GM21825 (cell line): ENCODE measurements at regions not wholly inside any gene's neighbourhood (a gene's known extent, or its start where the extent isn't known, plus 50 kb on each side); places are given as distances from the start of the nearest gene placed in this dataset.

ENCODE experiments used
- ATAC-seq: cut with Tn5 transposase; IDR thresholded peaks from one replicate; pipeline ENCODE4 v1.9.1; 2021; ENCODE audit warnings: mild to moderate bottlenecking, moderate library complexity; ENCODE audit not compliant: unreplicated experiment

DNA sequence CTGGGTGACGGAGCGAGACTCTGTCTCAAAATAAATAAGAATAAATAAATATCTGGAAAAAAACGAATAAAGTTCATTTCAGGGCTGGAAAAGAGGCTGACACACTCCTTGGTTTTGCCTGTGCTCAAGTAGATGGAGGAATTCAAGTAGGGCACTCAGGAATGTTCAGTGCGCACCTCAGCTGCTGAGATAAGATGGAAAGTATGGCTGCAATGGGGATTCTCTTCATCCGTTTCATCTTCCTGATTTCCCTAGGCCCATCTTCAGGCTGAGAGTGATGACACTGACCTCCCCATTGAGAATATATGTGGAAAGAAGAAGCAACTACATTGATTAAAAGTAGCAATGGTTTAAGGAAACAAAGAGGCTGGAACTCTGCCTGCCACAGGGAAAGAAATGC lies 130.5 kb upstream of the ZNF644 start:
- no peak for ATAC-seq

DNA sequence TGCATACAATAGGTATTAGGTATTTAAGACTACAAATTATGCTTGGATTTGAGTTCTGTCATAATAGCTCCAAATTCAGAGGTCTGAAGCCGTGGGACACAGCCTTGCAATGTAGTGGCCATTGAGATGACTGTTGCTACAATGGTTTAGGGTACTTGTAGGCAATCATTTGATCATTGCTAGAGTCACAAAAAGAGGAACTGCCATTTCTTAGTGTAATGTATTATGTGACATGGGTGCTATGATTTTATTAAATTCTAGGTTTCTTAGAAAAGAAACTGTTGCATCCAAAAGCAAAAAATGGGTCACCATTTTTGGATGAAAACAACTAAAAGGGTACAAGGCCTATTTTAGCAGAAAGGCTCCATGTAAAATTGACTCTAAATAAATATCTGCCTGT lies 129.9 kb upstream of the ZNF644 start:
- no peak for ATAC-seq

DNA sequence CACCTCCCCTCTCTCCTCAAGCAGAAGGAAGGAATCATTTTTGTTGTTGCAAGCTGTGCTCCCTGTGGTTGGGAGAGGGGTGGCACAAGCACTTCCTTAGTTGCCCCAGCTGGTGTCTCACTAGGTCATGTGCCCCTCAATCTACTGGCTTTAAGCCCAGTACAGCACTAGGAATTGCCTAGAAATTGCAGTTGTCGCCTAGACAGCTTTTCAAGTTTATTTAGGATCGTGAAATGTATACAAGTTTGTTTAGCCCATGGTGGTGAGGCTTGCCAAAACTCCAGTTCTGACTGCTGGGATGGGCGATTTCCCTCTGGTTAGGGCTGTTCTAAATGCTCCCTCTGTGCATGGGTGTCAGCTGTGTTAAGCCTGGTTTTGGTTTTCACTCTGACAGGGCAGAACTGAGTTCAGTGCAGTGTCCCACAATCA lies 126.8 kb upstream of the ZNF644 start:
- ATAC-seq = no peak

DNA sequence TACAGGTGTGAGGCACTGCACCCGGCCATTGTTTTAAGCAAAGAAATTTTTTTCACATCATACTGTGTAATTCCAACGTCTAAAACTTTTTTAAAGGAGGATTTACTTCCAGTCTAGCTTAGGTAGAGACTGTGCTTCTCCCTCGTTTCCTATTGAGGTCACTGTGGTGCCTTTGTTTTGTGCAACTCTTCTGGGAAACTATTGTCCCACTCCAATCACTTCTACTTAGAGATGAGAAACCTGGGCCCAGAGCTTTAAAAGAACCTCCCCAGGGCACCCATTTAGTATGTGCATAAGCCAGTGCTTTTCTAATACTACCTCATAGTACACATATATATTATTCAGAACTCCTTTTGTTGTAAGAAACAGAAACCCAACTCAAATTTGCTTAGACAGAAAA lies 120.0 kb upstream of the ZNF644 start:
- ATAC-seq = no peak

DNA sequence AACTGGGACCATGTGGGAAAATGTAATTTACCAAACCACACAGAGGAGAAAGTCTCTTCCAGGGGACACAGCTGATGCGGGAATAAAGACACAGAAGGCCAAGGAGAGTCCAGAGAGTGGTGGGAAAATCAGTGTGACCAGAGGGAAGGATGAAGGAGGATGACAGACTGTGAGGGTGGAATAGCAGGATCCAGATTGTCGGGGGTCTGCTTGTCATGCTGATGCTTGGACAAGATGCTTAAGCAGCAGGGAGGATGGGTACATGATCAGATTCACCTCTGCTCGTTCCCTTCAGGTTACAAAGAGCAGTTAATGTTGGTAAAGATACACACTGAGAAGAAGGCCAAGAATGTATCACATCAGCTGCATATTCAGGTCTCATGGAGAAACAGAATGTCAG lies 117.1 kb upstream of the ZNF644 start:
- ATAC-seq = no peak

DNA sequence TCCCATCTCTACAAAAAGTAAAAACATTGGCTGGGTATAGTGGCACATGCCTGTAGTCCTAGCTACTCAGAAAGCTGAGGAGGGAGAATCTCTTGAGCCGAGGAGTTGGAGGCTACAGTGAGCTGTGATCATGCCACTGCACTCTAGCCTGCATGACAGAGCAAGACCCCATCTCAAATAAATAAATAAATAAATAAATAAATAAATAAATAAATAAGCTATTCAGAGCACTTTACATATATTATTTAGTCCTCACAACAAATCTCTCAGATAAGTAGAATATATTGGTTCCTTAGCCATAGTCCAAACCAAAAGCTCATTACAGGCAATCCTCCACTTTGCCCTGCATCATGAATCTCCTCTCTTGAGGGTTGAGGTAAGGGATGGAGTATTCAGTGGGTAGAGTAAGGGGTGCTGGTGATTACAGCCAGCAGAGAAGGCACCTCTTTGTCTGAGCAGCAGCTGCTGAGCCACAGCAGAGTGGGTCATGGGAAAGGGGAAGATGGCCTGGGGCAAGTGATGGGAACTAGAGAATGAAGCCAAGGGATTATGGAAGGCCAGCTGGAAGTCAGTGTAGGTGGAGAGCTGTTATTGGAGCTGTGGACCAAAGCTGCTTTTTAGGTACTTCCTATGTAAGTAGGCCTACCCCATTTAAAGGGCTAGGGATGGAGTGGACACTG lies 115.5 kb upstream of the ZNF644 start:
- no peak for ATAC-seq

DNA sequence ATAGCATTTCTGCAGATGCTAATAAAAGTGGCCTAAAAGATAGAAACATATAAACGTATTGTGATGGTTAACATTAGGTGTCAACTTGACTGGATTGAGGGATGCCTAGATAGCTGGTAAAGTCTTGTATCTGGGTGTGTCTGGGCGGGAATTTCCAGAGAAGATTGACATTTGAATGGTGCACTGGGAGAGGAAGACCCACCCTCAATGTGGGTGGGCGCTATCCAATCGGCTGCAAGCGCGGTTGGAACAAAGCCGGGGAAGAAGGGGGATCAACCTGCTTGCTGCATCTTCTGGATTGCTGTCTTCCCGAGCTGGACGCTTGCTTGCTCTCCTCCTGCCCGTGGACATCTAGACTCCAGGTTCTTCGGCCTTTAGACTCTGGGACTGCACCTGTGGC lies 114.0 kb upstream of the ZNF644 start:
- ATAC-seq = no peak

DNA sequence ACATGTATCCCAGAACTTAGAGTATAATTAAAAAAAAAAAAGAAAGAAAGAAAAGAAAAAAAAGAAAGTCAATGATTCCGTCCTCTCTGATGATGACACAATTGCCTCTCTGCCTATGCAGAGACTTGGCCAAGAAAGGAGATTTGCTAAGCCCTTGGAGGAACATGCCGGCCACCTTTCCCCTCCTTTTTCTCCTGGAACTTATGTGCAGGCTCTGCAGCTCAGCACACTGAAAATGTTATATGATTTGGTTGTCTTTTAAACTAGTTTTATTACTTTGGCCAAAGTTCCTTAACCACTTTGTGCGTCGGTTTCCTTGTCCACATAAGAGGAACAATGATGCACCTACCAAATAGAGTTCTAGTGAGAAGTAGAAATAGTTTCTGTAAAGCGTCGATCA lies 111.4 kb upstream of the ZNF644 start:
- ATAC-seq = no peak

DNA sequence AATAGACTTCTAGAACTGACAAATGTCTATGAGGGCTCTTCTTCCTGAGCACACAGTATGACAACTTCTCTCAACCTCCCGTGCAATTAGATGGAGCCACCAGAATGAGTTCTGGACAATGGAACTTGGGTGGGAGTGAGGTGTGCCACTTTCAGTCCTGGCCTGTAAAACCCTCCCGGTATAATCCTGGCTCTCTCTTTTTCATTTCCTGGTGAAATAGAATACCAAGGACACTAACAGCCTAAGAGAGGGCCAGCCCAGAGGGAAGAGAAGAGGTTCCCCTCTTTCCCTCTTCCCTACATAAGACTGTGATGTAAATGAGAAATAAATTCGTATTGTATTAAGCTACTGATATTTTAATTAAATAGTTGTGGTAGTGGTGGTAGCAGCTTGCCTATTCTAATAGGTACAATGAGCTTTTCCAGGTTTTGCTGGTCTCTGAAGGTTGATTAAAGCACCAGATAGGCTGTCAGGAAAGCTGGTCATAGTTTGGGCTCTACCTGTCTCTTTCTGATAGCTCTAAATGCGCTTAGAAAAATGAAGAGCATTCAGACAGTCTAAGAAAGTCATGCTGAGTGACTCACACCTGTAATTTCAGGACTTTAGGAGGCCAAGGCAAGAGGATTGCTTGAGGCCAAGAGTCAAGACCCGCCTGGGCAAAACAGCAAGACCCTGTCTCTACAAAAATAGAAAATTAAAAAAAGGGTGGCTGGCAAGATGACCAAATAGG lies 108.6 kb upstream of the ZNF644 start:
- ATAC-seq = no peak

DNA sequence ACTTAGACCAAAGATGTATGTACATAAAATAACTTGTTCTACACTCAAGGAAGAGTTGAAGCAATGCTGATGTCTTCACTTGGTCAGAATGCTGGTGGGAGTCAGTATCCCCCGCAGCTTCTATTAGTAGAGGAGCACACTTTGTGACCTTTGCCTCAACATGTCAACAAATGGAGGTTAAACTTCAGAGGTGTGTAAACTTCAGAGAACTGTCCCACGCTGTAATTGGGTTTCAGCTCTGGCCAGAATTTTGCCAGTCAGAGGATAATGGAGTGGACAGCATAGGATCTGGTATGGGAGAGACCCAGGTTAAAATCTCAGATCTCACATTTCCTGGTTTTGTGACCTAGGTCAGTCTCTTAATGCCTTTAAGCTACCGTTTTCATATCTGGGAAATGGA lies 107.6 kb upstream of the ZNF644 start:
- no peak for ATAC-seq

DNA sequence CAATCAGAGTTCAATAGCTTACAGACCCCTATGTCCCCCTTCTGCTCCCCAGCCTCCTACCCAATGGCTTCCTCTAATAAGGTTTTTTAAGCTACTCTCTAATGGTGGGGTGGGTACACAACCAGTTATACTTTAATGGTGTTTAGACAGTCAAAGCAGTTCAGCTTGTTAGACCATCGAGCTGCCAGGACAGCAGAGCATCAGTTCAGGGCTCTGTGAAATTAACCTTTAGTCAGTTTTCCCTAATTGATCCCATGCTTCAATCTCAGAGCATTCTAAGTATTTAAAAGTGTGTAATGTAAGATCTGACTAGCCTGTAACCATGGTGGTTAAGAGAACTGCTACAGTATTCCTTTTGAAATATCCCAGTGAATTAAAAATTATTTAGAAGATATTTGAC lies 107.2 kb upstream of the ZNF644 start:
- ATAC-seq = no peak

DNA sequence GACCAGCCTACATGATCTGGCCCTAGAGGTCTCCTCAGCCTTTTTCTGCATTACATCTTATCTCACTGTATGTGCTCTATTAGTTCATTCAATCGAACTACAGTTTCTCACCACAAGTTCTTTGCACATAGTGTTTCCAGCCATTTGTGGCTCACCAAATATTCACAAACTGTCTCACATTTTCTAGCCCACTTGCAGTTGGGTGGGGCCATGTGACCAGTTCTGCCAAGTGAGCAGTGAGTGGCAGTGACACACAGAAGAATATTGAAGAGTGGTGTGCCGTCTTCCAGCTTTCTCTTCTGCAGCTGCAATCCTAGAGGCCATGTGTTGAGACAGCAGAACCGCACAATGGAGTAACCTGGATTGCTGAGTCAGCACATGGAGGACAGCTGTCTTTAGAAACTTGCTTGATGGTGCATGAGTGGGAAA lies 103.2 kb upstream of the ZNF644 start:
- no peak for ATAC-seq

DNA sequence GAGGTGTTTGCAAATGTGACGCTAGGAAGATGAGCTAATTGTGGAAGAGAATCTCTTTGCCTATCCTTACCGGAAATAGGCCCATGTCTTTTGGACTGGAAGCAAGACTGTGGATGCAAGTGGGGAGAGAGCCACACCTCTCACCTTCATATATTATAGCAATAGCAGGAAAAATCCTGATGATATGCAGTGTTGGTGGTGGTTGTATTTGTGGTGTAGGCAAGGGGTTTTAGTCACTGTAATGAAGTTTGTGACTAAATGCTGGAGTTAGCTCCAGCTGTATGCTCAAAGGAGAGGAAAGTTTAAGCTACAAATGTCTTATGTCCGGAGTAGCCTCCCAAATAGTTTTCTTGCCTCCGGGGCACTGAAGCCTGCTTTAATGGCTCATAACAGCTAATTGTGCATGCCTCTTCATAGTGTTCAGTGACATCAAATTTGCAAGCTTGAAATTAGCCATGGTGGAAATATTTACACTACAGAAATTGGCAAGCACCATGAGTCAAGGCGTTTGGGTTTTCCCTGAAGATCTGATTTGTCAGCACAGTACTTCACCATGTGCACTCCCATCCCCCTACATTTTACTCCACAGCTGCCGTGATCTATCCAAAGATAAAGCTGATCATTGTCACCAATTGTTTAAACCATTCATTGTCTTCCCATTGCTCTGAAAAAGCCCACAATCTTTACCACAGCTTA lies 102.6 kb upstream of the ZNF644 start:
- no peak for ATAC-seq

DNA sequence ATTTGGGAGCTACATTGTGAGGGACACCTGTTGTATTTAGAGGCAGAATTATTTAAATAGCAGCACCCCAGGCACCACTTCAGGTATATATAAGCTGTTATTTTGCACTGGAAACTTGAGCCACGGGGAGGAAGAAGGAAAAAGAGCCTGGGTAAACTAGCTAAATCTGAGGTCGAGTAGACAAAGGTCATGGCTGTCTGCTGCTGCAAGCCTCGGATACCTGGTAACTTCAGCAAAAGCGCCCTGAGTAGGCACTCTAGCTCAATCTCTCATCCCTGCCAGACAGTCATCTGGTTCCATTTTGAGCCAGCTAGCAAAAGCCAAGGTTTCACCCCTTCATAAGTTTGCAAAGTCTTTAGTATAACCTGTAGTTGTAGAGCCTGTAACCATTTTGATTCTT lies 101.9 kb upstream of the ZNF644 start:
- ATAC-seq = no peak

DNA sequence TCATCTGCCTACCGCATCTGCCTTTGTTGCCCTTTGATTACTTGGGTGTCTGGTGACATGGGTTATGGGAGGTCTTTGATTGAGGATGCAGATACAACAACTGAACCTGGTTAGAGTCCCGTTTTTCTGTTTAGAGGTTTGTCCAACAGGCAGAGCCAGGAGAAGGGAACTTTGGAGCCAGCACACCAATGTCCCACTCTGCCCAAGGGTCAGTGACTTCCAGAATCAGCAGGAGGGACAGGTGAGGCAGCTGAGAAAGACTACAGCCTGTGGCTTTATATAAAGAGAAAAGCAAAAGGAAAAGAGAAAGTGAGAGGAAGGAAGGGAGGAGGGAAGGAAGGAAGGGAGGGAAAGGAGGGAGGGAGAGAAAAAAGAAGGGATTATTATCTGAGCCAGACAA lies 101.5 kb upstream of the ZNF644 start:
- ATAC-seq = no peak

DNA sequence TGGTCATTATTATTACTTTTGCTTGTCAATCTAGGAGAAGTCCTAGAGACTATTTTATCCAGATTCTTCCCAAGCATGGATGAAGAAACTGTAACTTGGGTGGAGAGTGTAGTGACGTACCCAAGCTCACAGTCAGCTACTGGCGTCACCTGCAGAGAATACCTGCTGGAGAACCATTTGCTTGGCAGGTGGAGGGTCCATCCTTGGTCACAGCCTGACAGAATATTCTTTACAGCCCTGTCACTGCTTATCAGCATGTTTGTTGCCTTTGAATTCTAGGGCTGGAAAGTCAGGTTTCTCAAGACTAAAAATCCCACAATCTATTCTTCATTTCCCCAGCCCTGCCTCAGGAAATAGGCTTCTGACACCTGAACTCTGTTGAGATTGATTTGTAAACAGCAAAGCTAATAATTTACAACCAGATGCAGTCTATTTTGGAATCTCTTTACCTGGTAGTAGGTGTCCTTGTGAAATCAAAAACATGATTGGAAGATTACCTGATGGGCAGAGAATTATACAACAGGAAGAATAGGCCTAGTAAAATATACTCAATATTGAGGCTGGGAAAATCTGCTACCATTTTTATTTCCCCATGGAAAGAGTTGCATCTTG lies 100.4 kb upstream of the ZNF644 start:
- no peak for ATAC-seq

DNA sequence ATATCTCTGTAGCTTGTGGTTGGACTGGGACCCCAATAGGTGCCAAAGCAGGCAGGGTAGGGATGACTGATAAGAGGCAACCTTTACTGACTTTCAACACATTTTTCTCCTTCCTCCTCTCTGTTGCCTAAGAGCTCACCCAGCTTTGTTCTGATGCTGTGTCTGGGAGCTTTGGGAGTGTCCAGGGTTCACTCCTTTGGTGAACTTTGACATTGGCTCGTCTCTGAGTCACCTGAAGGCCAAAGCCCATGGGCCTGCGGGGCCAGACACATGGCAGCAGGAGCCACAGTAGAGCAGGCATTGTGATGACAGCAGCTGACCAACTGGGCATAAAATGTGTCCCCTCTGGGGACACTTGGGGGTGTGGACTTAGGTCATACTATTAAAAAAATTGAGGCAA lies 99.5 kb upstream of the ZNF644 start:
- ATAC-seq = no peak

DNA sequence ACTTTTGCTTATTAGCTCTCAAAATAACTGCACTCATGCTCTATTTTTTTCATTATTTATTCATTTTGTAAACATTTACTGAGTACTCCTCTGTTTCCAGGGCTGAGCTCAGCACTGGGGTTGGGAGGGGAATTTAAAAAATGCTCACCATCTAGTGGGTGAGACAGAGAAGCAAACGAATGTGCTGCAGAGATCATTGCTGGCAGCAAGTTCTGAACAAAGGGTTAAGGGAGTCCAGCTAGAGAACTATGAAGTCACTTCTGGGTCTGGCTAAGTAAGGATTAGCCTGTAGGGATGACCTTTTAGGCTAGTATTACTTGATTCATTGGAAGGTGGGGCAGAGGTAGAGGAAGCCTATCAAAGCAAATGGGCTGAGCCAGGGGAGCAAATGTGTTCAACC lies 99.1 kb upstream of the ZNF644 start:
- no peak for ATAC-seq

DNA sequence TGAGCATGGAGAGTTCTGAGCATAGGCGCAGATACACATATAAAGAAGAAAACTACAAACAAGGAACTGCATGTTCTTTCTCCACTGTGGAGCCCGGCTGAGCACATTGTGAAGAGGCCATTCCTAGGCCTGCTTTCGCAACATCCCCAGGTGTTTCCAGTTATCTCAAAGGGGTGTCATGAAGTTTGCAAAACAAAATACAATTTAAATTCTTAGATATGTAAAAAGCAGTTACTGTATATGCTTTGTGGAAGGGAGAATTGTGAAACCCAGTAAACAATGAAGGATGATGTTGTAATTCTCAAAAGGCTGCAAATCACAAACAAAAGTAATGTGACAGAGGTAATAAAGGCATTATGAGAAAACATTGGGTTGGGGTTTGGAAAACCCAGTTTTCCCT lies 98.6 kb upstream of the ZNF644 start:
- no peak for ATAC-seq

DNA sequence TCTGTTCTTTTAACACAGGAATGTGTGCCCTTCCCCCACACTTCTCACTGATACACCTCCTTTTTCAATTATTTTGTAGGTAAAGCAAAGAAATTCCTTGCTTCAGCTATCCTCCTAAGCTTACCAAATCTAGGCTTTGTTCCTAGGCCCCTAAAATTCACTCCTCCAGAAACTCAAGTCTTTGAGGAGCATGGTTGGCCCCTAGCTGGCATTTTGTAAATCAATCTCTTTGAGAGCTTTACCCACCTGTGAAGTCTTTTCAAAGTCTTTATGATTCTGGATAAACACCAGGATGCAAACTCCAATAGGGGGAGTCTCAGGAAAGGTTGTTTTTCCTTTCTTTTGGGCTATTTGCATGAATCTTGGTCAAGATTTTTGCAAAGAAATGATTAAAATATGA lies 82.9 kb upstream of the ZNF644 start:
- no peak for ATAC-seq

DNA sequence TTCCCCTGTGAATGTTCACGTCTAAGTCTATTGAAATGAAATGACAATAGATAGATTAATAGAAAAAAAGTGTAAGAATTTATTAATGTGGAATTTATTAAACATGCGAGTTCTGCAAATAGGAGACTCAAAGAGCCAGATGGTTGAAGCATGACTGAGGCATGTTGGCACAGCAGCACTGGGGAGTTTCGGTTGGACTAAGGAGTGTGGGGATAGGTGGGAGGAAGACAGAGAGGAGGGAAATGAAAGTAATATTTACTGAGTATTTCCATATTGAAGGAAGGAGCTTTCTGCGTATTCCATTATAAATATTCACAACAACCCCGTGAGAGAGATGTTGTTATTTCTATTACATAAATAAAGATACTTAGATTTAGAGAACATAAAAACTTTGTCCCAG lies 79.5 kb upstream of the ZNF644 start:
- no peak for ATAC-seq
